ENCODE measurements at regions not wholly inside any gene's neighbourhood (a gene's known extent, or its start where the extent isn't known, plus 50 kb on each side); places are given as distances from the start of the nearest gene placed in this dataset.

- no peak for DNase-seq (ENCODE audit: insufficient read length, low spot score)
- no peak for FAIRE-seq
Measured at GRCh38 chr5:45195026-45195425, 386.3 kb downstream of the MRPS30 start.
